ENCODE measurements at regions not wholly inside any gene's neighbourhood (a gene's known extent, or its start where the extent isn't known, plus 50 kb on each side); places are given as distances from the start of the nearest gene placed in this dataset.

- H2BK5ac ChIP-seq (ENCODE audit: low read depth, low read length): no peak overlapping the region
- no peak overlapping the region for H3K4me3 ChIP-seq (ENCODE audit: extremely low read depth in 1 of 4, insufficient read depth in 2 of 4, low read depth in 3 of 4, low read length in 4 of 4)
- WGBS, 2 experiments (ENCODE audit: extremely low coverage in 1 of 2, insufficient coverage in 1 of 2, insufficient read length in 1 of 2, insufficient replicate concordance in 2 of 2, low coverage in 1 of 2, low lambda C conversion rate in 2 of 2, missing lambda C conversion rate in 1 of 2): 87% methylated on average over 5 of the region's 5 CpGs; no CpG with 5 or more reads in 1 of the 2 experiments
- no peak overlapping the region for H3K56ac ChIP-seq (replicated peaks; ENCODE audit: insufficient read length, low read depth, low read length)
- H2BK20ac ChIP-seq (ENCODE audit: low read length): no peak overlapping the region
- peaks cover 4 to 5% of the 10 kb centered on the region in 2 experiments; a peak in 3 of 4 replicates for H3K9me3 ChIP-seq (ENCODE audit: insufficient read depth in 2 of 2, low read depth in 1 of 2, low read length in 1 of 2)
- no peak overlapping the region for H2BK120ac ChIP-seq (replicated peaks; ENCODE audit: low read depth, low read length)
- no peak for FAIRE-seq
- no peaks in the 10 kb centered on the region for H4K20me1 ChIP-seq (replicated peaks in 1 of 2; ENCODE audit: control insufficient read depth in 1 of 2, insufficient read depth in 2 of 2, low read length in 2 of 2)
- ChIA-PET CTCF (ENCODE audit: partially characterized antibody) (interaction anchor here (0.5 to 0.9 kb wide), 2 partner anchors 8 to 43 kb away, joined by 3 read pairs; no protein-coding TSS in a partner anchor), POLR2A (ENCODE audit: partially characterized antibody) (no interaction called here)
- H2BK15ac ChIP-seq (ENCODE audit: low read length): no peak overlapping the region
- H3K9ac ChIP-seq (replicated peaks in 1 of 4; ENCODE audit: extremely low read depth in 1 of 4, low read depth in 3 of 4, low read length in 3 of 4): no peak overlapping the region
- no peaks in the 10 kb centered on the region for H3K79me2 ChIP-seq (ENCODE audit: control insufficient read depth in 1 of 2, insufficient read depth in 2 of 2, low read length in 2 of 2)
- no peak overlapping the region for H3K27ac ChIP-seq (ENCODE audit: low read depth, low read length)
- no peak overlapping the region for H3K4ac ChIP-seq (replicated peaks; ENCODE audit: insufficient read length, low read depth, low read length)
- no peak overlapping the region for H3K4me2 ChIP-seq (ENCODE audit: insufficient read depth in 1 of 2, low read depth in 2 of 2, low read length in 2 of 2)
- H3K14ac ChIP-seq (ENCODE audit: insufficient read length): no peak overlapping the region
- H2BK12ac ChIP-seq (ENCODE audit: low read depth, low read length): no peak overlapping the region
- no peaks in the 10 kb centered on the region for H3K23me2 ChIP-seq (ENCODE audit: low read depth, low read length)
- H2AK5ac ChIP-seq (ENCODE audit: low read depth, low read length): no peak overlapping the region
- no peak overlapping the region for H2AFZ ChIP-seq (ENCODE audit: low read length)
- no peaks in the 10 kb centered on the region for H3K36me3 ChIP-seq (ENCODE audit: control insufficient read depth in 2 of 4, insufficient read depth in 4 of 4, low read length in 3 of 4)
- DNase-seq (ENCODE audit: low read depth in 1 of 2, low spot score in 2 of 2): no peak
- H3K23ac ChIP-seq (ENCODE audit: insufficient read length): no peak overlapping the region
- no peak overlapping the region for H3K18ac ChIP-seq (ENCODE audit: extremely low read depth, low read length)
- H3K4me1 ChIP-seq (replicated peaks in 1 of 4; ENCODE audit: control insufficient read depth in 3 of 4, insufficient read depth in 4 of 4, low read length in 3 of 4): peaks cover 0 to 6% (median 4%) of the 10 kb centered on the region in 4 experiments; a peak in 6 of 7 replicates
- H4K8ac ChIP-seq (ENCODE audit: extremely low read depth, insufficient read depth, low read length): no peak overlapping the region
- no peaks in the 10 kb centered on the region for H3K27me3 ChIP-seq (replicated peaks in 1 of 4; ENCODE audit: control insufficient read depth in 3 of 4, extremely low read depth in 1 of 4, insufficient read depth in 3 of 4, low read length in 3 of 4)
- H3K79me1 ChIP-seq (ENCODE audit: low read depth, low read length): no peaks in the 10 kb centered on the region
- H4K91ac ChIP-seq (replicated peaks; ENCODE audit: insufficient read length, low read length): no peak overlapping the region
- H4K5ac ChIP-seq (ENCODE audit: insufficient read length, low read depth, low read length): no peak overlapping the region
- TF ChIP-seq RAD21 (IDR thresholded peaks at IDR 0.05 in 1 of 2, conservative IDR thresholded peaks at IDR 0.05 in 1 of 2; ENCODE audit: low read depth in 2 of 2, low read length in 2 of 2) (no peak), SUZ12 (IDR thresholded peaks at IDR 0.05; ENCODE audit: low read length) (no peak), TCF12 (IDR thresholded peaks at IDR 0.05; ENCODE audit: low read depth, low read length) (no peak), SP4 (IDR thresholded peaks at IDR 0.05; ENCODE audit: low read length) (no peak), MAFK (IDR thresholded peaks at IDR 0.05; ENCODE audit: low read depth, low read length) (no peak), E2F6 (IDR thresholded peaks at IDR 0.05) (no peak), RBBP5 (IDR thresholded peaks at IDR 0.05; ENCODE audit: borderline replicate concordance, low read depth, low read length) (no peak)
Observed at GRCh38 chr2:16118611-16119590, 178.6 kb downstream of the MYCN start.

All from H1 (cell line).